Keratinocyte (primary cell): ENCODE measurements at regions not wholly inside any gene's neighbourhood (a gene's known extent, or its start where the extent isn't known, plus 50 kb on each side); places are given as distances from the start of the nearest gene placed in this dataset.

Experiments used
- DNase-seq: peaks from one replicate; pipeline ENCODE4 v3.0.0-alpha.2; 2011; ENCODE audit warnings: low read depth, missing footprints, low spot score
- FAIRE-seq: peaks from 2 replicates; lab custom pipeline; 2011; peaks lifted over from hg19 to GRCh38; lab: Jason Lieb, UNC
- H2AFZ ChIP-seq: 2 replicates; pipeline ENCODE4 v1.6.0; 2012; ENCODE audit warnings: low read length, control low read depth, inconsistent platforms; ENCODE audit not compliant: control insufficient read depth
- H3K27ac ChIP-seq: 2 replicates; pipeline ENCODE4 v1.5.1; 2011; ENCODE audit warnings: low read length; ENCODE audit not compliant: control insufficient read depth, insufficient read depth
- H3K27me3 ChIP-seq: 3 replicates; pipeline ENCODE4 v1.6.0; 2011; ENCODE audit warnings: low read length; ENCODE audit not compliant: control insufficient read depth, insufficient read depth; ENCODE audit errors: extremely low read depth
- H3K36me3 ChIP-seq, 2 experiments: 2 replicates in 1 of 2; 3 replicates in 1 of 2; pipeline ENCODE4 v1.5.1; 2011; ENCODE audit warnings: low read length in 2 of 2, mild to moderate bottlenecking in 1 of 2; ENCODE audit not compliant: control insufficient read depth in 2 of 2, insufficient read depth in 2 of 2; ENCODE audit errors: extremely low read depth in 1 of 2
- H3K4me1 ChIP-seq: 3 replicates; pipeline ENCODE4 v1.5.1; 2011; ENCODE audit warnings: low read length; ENCODE audit not compliant: control insufficient read depth, insufficient read depth; ENCODE audit errors: extremely low read depth
- H3K4me2 ChIP-seq: 3 replicates; pipeline ENCODE4 v1.6.0; 2011; ENCODE audit warnings: low read depth, low read length; ENCODE audit not compliant: control insufficient read depth, insufficient read depth; ENCODE audit errors: extremely low read depth
- H3K4me3 ChIP-seq, 3 experiments: fragments of 200-600 bp in 1 of 3; sonication (generic) in 1 of 3; 2 replicates in 2 of 3; 3 replicates in 1 of 3; pipeline ENCODE4 v1.5.1; 2011 to 2016; ENCODE audit warnings: low read length in 3 of 3, mild to moderate bottlenecking in 3 of 3, control low read depth in 2 of 3, inconsistent platforms in 1 of 3, low read depth in 1 of 3, mixed read lengths in 1 of 3, mixed run types in 1 of 3, moderate library complexity in 1 of 3; ENCODE audit not compliant: control insufficient read depth in 2 of 3, insufficient read depth in 2 of 3; ENCODE audit errors: extremely low read depth in 1 of 3
- H3K79me2 ChIP-seq: 2 replicates; pipeline ENCODE4 v1.6.0; 2012; ENCODE audit warnings: low read length; ENCODE audit not compliant: control insufficient read depth, insufficient read depth
- H3K9ac ChIP-seq: 3 replicates; pipeline ENCODE4 v1.6.0; 2011; ENCODE audit warnings: low read length; ENCODE audit not compliant: control insufficient read depth, insufficient read depth; ENCODE audit errors: extremely low read depth
- H3K9me1 ChIP-seq: 3 replicates; pipeline ENCODE4 v1.6.0; 2011; ENCODE audit warnings: low read length; ENCODE audit not compliant: control insufficient read depth, insufficient read depth; ENCODE audit errors: extremely low read depth
- H3K9me3 ChIP-seq: 2 replicates; pipeline ENCODE4 v1.5.1; 2012; ENCODE audit warnings: low read depth, low read length; ENCODE audit not compliant: control insufficient read depth
- H4K20me1 ChIP-seq: 3 replicates; pipeline ENCODE4 v1.6.0; 2011; ENCODE audit warnings: low read length; ENCODE audit not compliant: control insufficient read depth, insufficient read depth; ENCODE audit errors: extremely low read depth
- CTCF ChIP-seq, 3 experiments: IDR thresholded peaks in 1 of 3; conservative IDR thresholded peaks in 1 of 3; optimal IDR thresholded peaks in 1 of 3; 2 replicates in 2 of 3; 3 replicates in 1 of 3; pipeline versions ENCODE3 to v1.5.1; 2011; ENCODE audit warnings: low read length in 3 of 3, mild to moderate bottlenecking in 3 of 3, moderate library complexity in 2 of 3, control low read depth in 1 of 3, inconsistent platforms in 1 of 3; ENCODE audit not compliant: insufficient read depth in 2 of 3; ENCODE audit errors: extremely low read depth in 1 of 3
- EZH2 ChIP-seq: IDR thresholded peaks from one replicate; pipeline ENCODE4 v1.6.1; 2012; ENCODE audit warnings: inconsistent platforms, mild to moderate bottlenecking, low read length, moderate library complexity
- dilution Hi-C: fragments of 300-500 bp; cut with MboI; formaldehyde crosslinking; loops from one replicate; pipeline ENCODE4 v1.7.0; 2020; ENCODE audit warnings: low sequenced_read_pairs; ENCODE audit not compliant: extremely low pct_ligation_motif_present

GRCh38 chr10:22875581-22875980, 52.3 kb upstream of the ARMC3 start:
- Histone ChIP-seq H2AFZ (no peak overlapping the region), H3K79me2 (no peaks in the 10 kb centered on the region), H4K20me1 (no peaks in the 10 kb centered on the region), H3K27me3 (peaks cover 4% of the 10 kb centered on the region), H3K4me2 (no peak overlapping the region), H3K36me3 (no peaks in the 10 kb centered on the region), H3K9me1 (no peaks in the 10 kb centered on the region), H3K27ac (no peak overlapping the region), H3K9me3 (no peaks in the 10 kb centered on the region), H3K4me3 (no peak overlapping the region), H3K9ac (no peak overlapping the region), H3K4me1 (peaks cover 2% of the 10 kb centered on the region)
- FAIRE-seq (no peak), DNase-seq (no peak)
- TF ChIP-seq EZH2 (no peak), CTCF (optimal IDR thresholded peaks at IDR 0.05 in 1 of 3, IDR thresholded peaks at IDR 0.05 in 1 of 3, conservative IDR thresholded peaks at IDR 0.05 in 1 of 3; ENCODE audit: extremely low read depth in 1 of 3, insufficient read depth in 2 of 3, low read length in 3 of 3) (no peak)
- dilution Hi-C loops = no loop called here

- Histone ChIP-seq H3K9me1 (no peaks in the 10 kb centered on the region), H3K9ac (no peak overlapping the region), H2AFZ (no peak overlapping the region), H3K27ac (no peak overlapping the region), H3K4me3 (no peak overlapping the region), H3K4me2 (no peak overlapping the region), H3K79me2 (no peaks in the 10 kb centered on the region), H3K9me3 (no peaks in the 10 kb centered on the region), H3K36me3 (no peaks in the 10 kb centered on the region), H3K4me1 (peaks cover 2% of the 10 kb centered on the region), H4K20me1 (no peaks in the 10 kb centered on the region), H3K27me3 (peaks cover 4% of the 10 kb centered on the region)
- DNase-seq = no peak
- dilution Hi-C loops = no loop called here
- TF ChIP-seq CTCF (optimal IDR thresholded peaks at IDR 0.05 in 1 of 3, IDR thresholded peaks at IDR 0.05 in 1 of 3, conservative IDR thresholded peaks at IDR 0.05 in 1 of 3; ENCODE audit: extremely low read depth in 1 of 3, insufficient read depth in 2 of 3, low read length in 3 of 3) (no peak), EZH2 (no peak)
- no peak for FAIRE-seq
Measured at GRCh38 chr10:22874189-22874854, 53.5 kb upstream of the ARMC3 start.
